GM21423 (cell line): ENCODE measurements at regions not wholly inside any gene's neighbourhood (a gene's known extent, or its start where the extent isn't known, plus 50 kb on each side); places are given as distances from the start of the nearest gene placed in this dataset.
"Not testable (repeated sequence)": the region's sequence is repeated elsewhere in the genome, so short reads cannot be mapped to it uniquely, and the experiment has no call there.

Experiments used
- ATAC-seq: cut with Tn5 transposase; IDR thresholded peaks from one replicate; pipeline ENCODE4 v1.9.1; 2021; ENCODE audit warnings: mild to moderate bottlenecking, moderate library complexity; ENCODE audit not compliant: unreplicated experiment

DNA sequence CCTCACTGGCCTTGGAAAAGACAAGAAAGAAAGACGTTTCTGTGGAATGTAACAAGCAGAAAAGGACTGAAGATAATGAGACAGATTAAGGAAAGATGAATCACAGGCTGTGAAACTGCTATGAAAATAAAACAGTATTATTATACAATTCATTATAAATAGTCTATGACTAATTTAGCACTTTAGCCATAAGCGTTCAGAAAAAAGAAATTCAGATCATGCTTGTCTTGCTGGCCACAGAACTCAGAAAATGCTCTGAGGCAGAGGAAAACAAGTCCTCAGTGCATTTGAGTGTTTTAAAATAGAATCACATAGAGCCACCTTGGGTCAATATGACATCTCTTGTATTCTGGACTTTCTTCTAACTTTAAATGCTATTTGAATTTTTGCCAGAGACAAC, 65.9 kb upstream of the NBPF26 start:
- ATAC-seq: not testable (repeated sequence)

DNA sequence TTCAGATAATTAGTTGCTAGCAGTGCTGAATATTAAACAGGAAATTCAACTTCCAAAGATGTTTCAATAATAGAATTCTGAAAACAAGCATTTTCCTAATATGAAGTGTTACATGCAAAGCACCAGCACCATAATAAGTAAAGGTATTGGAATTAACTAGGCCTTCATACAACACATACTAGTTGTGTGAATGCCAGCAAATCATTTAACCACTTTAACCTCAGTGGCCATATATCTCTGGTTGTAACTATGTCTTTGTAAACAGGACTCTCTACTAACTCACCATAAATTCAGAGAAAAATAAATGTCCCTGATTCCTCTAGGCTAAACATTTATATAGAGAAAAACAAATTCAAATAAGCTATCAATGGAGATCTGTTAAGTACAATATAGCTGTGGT, 65.1 kb upstream of the NBPF26 start:
- ATAC-seq: not testable (repeated sequence)

GRCh38 chr1:120659133-120659532, 64.6 kb upstream of the NBPF26 start:
- ATAC-seq: not testable (repeated sequence)

GRCh38 chr1:120664376-120665249, 59.1 kb upstream of the NBPF26 start:
- ATAC-seq: not testable (repeated sequence)

DNA sequence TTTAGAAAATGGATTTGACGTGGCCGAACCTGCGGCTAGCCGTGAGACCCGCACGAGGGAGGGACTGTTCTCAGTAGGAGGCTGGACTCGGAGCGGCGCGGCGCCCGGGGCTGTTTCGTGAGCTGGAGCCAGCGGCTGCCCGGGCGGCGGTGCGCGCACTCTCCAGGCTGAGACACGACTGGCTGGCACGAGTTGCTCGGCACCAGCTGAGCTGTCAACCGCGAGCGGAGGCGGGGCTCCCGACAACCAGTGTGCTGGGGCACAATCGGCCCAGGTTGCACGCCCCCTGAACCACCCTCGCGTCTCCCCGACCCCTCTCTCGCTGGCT, 58.5 kb upstream of the NBPF26 start:
- peak; percentile 63 for ATAC-seq

DNA sequence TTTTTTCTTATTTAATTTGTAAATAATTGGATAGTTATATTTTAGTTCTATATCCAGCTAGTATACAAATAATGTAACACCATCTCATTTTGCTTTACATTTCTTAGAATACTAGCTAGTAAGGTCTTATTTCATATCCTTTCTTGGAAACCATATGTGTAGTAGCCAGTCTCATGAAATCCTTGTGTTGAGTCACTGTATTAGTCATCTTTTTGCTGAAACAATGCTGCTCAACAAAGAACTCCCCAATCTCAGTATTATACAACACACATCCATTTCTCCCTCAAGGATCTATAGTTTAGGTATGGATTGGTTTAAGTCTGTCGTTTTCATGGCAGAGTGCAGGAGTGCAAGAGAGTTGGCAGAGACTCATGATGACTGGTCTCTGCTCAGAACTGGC, 55.6 kb upstream of the NBPF26 start:
- ATAC-seq: not testable (repeated sequence)
